Osteoblast (primary cell): ENCODE measurements at regions not wholly inside any gene's neighbourhood (a gene's known extent, or its start where the extent isn't known, plus 50 kb on each side); places are given as distances from the start of the nearest gene placed in this dataset.
"Not testable (repeated sequence)": the region's sequence is repeated elsewhere in the genome, so short reads cannot be mapped to it uniquely, and the experiment has no call there.

Experiments used
- DNase-seq: peaks from one replicate; pipeline ENCODE4 v3.0.0; 2011; ENCODE audit warnings: low spot score, mixed read lengths; ENCODE audit not compliant: insufficient read length; ENCODE audit errors: missing footprints
- H2AFZ ChIP-seq: 2 replicates; pipeline ENCODE4 v1.6.0; 2011; ENCODE audit warnings: mild to moderate bottlenecking, low read length
- H3K27ac ChIP-seq: 2 replicates; pipeline ENCODE4 v1.5.1; 2011; ENCODE audit warnings: mild to moderate bottlenecking, low read depth, low read length, moderate library complexity
- H3K27me3 ChIP-seq: 2 replicates; pipeline ENCODE4 v1.6.0; 2012; ENCODE audit warnings: mild to moderate bottlenecking, control low read depth, inconsistent platforms, low read length, moderate library complexity; ENCODE audit not compliant: insufficient read depth
- H3K36me3 ChIP-seq: 2 replicates; pipeline ENCODE4 v1.5.1; 2011; ENCODE audit warnings: mild to moderate bottlenecking, low read length, control low read depth, moderate library complexity; ENCODE audit not compliant: insufficient read depth
- H3K4me1 ChIP-seq: 2 replicates; pipeline ENCODE4 v1.5.1; 2011; ENCODE audit warnings: mild to moderate bottlenecking, low read length, control low read depth, moderate library complexity; ENCODE audit not compliant: insufficient read depth
- H3K4me2 ChIP-seq: 2 replicates; pipeline ENCODE4 v1.6.0; 2011; ENCODE audit warnings: mild to moderate bottlenecking, low read length; ENCODE audit not compliant: insufficient read depth
- H3K4me3 ChIP-seq: fragments of 200-600 bp; sonication (generic); 3 replicates; pipeline ENCODE4 v1.5.1; 2012; ENCODE audit warnings: mild to moderate bottlenecking, low read length, inconsistent platforms; ENCODE audit not compliant: insufficient read depth
- H3K79me2 ChIP-seq: 2 replicates; pipeline ENCODE4 v1.6.0; 2012; ENCODE audit warnings: mild to moderate bottlenecking, low read length, control low read depth, inconsistent platforms; ENCODE audit not compliant: insufficient read depth
- H3K9me3 ChIP-seq: 2 replicates; pipeline ENCODE4 v1.5.1; 2011; ENCODE audit warnings: low read depth, low read length, control low read depth
- H4K20me1 ChIP-seq: 2 replicates; pipeline ENCODE4 v1.6.0; 2012; ENCODE audit warnings: mild to moderate bottlenecking, low read length, control low read depth; ENCODE audit not compliant: insufficient read depth
- CTCF ChIP-seq: IDR thresholded peaks from 2 replicates; pipeline ENCODE4 v1.5.1; 2011; ENCODE audit warnings: mild to moderate bottlenecking, low read depth, low read length, moderate library complexity; ENCODE audit errors: extremely low read depth

GRCh38 chr2:44071454-44072046 lies 75.8 kb upstream of the LRPPRC start:
- H3K27ac ChIP-seq = no peak overlapping the region
- no peaks in the 10 kb centered on the region for H3K79me2 ChIP-seq
- H3K4me2 ChIP-seq = no peak overlapping the region
- no peaks in the 10 kb centered on the region for H3K27me3 ChIP-seq
- no peak for DNase-seq
- H4K20me1 ChIP-seq = no peaks in the 10 kb centered on the region
- no peaks in the 10 kb centered on the region for H3K9me3 ChIP-seq
- no peak overlapping the region for H2AFZ ChIP-seq
- TF ChIP-seq CTCF = no peak
- no peak overlapping the region for H3K4me3 ChIP-seq
- H3K36me3 ChIP-seq = no peaks in the 10 kb centered on the region
- no peaks in the 10 kb centered on the region for H3K4me1 ChIP-seq

- H3K79me2 ChIP-seq, H3K4me1 ChIP-seq, H3K9me3 ChIP-seq, H3K27ac ChIP-seq, H3K4me2 ChIP-seq, DNase-seq, H3K4me3 ChIP-seq, H3K36me3 ChIP-seq, H4K20me1 ChIP-seq, H3K27me3 ChIP-seq, H2AFZ ChIP-seq: not testable (repeated sequence)
Measured at GRCh38 chr2:44073667-44074066, 77.9 kb upstream of the LRPPRC start.

- not testable (repeated sequence) for H2AFZ ChIP-seq, H3K4me2 ChIP-seq, H3K4me1 ChIP-seq, H3K36me3 ChIP-seq, H3K79me2 ChIP-seq, H3K9me3 ChIP-seq, H3K27me3 ChIP-seq, DNase-seq, H3K27ac ChIP-seq, H3K4me3 ChIP-seq, H4K20me1 ChIP-seq
Measured at GRCh38 chr2:44074795-44075194, 79.0 kb upstream of the LRPPRC start.

GRCh38 chr2:44075541-44075940 lies 79.8 kb upstream of the LRPPRC start:
- no peak for TF ChIP-seq CTCF
- Histone ChIP-seq H3K4me2 (no peak overlapping the region), H3K4me1 (no peaks in the 10 kb centered on the region), H2AFZ (no peak overlapping the region), H3K36me3 (no peaks in the 10 kb centered on the region), H3K79me2 (no peaks in the 10 kb centered on the region), H3K27me3 (no peaks in the 10 kb centered on the region), H3K27ac (no peak overlapping the region), H3K4me3 (no peak overlapping the region), H3K9me3 (no peaks in the 10 kb centered on the region), H4K20me1 (no peaks in the 10 kb centered on the region)
- DNase-seq = peak; percentile 69

- no peaks in the 10 kb centered on the region for H3K36me3 ChIP-seq
- H3K79me2 ChIP-seq = no peaks in the 10 kb centered on the region
- H3K4me3 ChIP-seq = no peak overlapping the region
- DNase-seq = no peak
- H3K9me3 ChIP-seq = no peaks in the 10 kb centered on the region
- no peak overlapping the region for H3K27ac ChIP-seq
- H2AFZ ChIP-seq = no peak overlapping the region
- H4K20me1 ChIP-seq = no peaks in the 10 kb centered on the region
- TF ChIP-seq CTCF = no peak
- no peaks in the 10 kb centered on the region for H3K4me1 ChIP-seq
- no peaks in the 10 kb centered on the region for H3K27me3 ChIP-seq
- no peak overlapping the region for H3K4me2 ChIP-seq
Measured at GRCh38 chr2:44077942-44078511, 82.2 kb upstream of the LRPPRC start.
